ENCODE measurements at regions not wholly inside any gene's neighbourhood (a gene's known extent, or its start where the extent isn't known, plus 50 kb on each side); places are given as distances from the start of the nearest gene placed in this dataset.
A peak's percentile ranks its signal among the peaks of the same experiment; 100 is the strongest.
"Not testable (repeated sequence)": the region's sequence is repeated elsewhere in the genome, so short reads cannot be mapped to it uniquely, and the experiment has no call there.

DNA sequence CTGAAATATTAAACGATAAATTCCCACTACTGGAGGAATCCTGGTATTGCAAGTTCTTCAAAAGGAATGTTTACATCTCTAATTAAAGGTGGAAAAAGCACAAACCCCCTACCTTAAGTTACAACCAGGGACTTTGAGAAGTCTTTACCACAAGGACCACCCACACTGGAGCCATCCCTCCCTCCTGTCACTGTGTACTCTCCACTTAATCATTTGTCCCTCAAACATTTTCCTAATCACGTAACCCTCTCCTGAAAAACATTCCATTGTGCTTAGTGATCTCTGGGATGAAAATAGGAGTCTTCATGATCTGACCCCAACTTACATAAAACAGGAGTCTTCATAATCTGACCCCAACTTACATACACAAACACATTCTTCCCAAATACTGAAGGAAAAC, 85.7 kb downstream of the SUCLG1 start:
- no peak for DNase-seq

DNA sequence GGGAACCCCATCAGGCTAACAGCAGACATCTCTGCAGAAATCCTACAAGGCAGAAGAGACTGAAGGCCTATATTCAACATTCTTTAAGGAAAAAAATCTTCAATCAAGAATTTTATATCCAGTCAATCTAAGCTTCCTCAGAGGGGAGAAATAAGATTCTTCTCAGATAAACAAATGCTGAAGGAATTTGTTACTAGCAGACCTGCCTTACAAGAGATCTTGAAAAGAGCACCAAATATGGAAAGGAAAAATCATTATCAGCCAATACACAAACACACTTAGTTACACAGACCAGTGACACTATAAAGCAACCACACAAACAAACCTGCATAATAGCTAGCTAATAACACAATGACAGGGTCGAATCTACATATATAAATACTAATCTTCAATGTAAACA, 96.5 kb downstream of the SUCLG1 start:
- DNase-seq: no peak

DNA sequence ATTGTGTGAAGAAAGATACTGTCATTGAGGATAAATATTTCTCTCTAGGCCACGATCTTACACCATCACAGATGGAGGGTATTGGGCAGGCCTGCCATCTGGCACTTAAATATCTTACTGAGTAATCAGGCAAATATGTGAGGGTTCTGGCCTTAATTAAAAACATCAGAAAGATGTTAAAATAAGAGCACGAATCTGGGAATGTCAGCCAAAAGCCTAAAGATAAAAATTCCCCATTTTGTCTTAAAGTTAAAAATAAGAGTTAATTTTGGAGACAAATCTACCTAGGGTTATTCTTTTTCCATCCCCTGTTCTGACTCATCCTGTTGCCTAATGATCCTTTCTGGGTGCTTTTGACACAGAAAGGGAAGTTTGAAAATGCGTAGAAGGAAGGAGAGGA, 121.0 kb downstream of the SUCLG1 start:
- no peak for DNase-seq

DNA sequence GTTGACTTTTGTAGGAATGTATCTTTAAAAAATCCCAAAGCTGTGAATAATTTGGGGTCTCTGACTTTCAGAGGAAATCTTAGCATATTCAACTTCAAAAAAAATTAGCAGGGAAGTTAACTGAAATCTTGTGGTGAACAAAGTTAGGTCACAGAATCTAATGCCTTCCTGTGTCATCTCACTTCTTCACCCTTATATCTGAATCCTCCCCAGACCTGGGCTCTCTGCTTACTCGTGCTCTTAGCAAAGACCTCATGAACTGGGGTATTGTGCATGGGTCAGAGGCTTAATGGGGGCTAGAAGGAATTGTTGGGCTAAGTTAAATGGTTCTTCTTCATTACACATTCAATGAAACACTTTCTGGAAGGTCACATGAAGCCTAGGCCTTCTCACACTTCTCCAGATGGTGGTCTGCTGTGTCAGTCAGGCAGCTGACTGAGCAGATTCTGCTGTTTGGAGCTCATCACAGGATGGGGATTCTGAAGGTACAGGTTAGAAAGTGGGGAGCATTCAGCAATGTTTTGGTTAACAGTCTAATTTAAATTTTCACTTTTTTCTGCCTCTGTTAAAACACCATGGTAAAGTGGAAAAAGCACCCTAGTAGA, 131.3 kb downstream of the SUCLG1 start:
- DNase-seq: no peak

DNA sequence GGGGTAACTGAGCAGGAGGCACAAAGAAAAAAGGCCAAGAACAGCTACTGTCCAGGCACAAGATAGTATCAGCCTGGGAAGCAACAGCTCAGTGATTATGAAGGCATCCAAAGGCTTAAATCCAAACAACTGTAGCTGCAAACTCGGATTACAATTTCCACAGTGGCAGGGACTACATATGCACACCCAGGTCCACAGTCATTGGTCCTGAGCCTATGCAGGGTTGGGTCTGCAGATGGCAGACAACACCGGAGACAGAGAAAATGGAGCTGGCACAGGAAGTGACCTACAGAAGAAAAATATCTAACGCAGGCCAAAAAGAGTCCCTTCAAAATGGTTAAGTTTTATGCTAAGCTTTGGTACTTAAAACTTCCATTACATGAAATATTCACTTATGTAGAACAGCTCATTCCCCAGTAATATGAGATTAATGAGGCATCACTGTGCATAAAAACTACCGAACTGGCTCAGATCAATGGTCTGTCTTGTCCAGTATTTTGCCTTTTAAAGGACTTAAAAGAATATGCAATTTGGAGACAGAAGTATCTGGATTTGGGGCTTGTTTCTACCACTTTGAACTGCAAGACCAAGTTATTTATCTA, 132.1 kb downstream of the SUCLG1 start:
- DNase-seq: no peak

DNA sequence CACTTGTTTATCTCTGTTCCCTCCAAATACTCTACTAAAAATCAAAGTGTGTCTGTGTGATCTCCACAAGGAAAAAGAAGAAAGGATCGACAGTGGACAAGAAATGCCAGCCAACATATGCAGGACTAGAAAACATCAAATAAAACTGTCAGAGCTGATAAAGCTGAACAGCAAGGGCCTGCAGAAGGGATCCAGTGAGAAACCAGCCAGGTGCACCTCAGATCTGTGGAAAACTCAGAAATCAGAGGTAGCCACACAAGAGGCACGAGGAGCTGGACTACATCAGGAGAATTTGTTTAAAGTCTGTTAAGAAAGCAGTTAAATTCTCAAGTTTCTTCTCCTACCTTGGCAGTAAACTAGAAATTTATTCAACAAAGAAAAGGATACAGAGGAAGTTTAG, 135.2 kb downstream of the SUCLG1 start:
- DNase-seq: no peak

DNA sequence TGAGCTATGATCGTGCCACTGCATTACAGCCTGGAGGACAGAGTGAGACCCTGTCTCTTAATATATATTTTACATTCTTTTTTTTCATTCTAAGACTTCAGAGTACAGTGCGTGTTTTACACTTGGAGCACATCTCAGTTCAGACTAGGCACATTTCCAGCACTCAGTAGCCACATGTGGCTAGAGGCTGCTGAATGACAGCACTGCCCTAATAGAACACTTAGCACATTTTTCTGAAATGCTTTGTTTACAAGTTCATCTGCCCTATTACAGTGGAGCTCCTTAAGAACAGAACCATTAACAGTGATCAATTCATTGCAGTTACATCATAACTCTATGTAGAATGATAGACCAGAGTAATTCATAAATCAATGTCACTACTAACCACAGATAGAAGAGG, 138.1 kb downstream of the SUCLG1 start:
- DNase-seq: no peak

DNA sequence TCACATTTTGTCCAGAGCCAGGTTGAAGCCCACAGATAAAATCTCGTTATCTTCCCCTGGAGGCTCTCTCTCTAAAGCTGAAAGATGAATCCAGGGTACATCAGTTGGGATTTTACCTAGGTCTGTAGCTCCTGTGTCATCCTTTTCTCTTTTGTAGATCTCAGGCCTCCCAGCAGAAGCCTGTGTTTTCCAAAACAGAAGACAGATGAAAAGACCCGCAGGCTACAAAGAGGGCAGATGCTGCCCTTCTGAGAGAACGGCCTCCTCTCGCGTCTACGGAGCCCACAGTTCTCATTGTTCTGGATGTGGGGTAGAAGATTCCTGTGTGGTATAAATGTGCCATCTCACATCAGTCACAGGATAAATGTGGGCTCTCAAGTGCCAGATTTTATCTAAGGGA, 139.5 kb downstream of the SUCLG1 start:
- no peak for DNase-seq

DNA sequence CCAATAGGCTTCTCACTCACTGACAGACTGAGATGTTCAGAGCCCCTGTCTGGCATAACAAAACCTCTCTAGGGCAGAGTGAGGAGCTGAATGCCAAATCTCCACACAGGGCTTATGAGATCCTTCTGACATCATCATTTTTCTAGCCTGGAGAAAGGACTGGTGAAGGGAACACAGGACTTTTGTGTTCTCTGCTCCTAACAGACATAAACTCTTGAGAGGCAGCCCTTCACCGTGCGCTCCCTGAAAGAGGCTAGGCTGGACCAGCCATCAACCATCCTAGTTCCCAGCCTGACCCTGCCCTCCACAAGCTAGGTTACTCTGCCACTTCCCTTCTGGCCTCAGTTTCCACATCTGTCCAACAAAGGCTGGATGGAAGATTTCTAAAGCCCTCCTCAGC, 141.9 kb downstream of the SUCLG1 start:
- no peak for DNase-seq

DNA sequence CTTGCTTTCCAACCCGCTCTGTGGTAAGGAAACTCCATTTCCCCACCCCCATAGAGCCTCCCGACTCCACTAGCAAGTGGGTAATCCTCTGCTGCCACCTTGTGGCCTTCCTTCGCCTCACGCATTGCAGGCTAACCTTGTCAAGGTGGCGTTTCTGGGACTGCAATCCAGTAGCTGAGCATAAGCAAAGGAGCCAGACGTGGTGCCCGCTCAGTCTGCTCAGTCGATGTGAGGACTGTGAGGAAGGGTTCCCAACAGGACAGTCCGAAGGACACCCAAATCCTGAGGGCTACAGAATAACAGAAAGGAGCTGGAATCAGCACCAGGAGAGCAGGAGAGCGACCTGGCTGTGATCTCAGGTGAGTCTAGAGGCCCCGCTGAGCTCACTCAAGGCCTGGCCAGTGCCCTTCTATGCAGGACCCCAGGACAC, 144.2 kb downstream of the SUCLG1 start:
- peak; percentile 70 for DNase-seq

DNA sequence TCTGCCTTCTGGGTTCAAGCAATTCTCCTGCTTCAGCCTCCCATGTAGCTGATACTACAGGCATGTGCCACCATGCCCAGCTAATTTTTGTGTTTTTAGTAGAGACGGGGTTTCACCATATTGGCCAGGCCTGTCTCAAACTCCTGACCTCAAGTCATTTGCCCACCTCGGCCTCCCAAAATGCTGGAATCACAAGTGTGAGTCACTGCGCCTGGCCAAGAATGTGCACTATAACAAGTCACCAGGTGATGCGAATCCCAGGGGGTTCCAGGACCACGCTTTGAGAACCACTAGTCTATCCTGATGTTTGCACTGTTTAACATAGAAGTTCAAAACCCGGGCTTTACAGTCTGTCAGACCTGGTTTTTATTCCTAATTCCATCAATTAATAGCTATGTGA, 144.8 kb downstream of the SUCLG1 start:
- DNase-seq: no peak

DNA sequence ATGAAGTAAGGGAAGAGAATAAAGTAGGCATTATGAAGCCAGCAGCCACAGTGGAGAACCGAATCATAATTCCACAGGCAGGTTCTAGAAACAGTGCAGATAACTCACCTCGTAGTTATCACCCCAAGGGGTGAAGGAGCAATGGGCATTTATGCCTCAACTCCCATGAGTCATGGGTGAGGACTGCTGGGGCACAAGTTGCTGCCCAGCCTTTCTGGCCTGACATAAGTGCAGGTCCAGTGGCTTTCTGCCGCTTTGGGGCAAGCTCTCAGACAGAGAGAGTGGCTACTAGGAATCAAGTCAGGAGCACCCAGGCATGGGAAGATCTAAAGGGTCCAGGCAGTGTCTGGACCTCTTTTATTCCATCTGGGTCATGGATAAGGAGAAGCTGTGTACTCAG, 149.8 kb downstream of the SUCLG1 start:
- DNase-seq: no peak

DNA sequence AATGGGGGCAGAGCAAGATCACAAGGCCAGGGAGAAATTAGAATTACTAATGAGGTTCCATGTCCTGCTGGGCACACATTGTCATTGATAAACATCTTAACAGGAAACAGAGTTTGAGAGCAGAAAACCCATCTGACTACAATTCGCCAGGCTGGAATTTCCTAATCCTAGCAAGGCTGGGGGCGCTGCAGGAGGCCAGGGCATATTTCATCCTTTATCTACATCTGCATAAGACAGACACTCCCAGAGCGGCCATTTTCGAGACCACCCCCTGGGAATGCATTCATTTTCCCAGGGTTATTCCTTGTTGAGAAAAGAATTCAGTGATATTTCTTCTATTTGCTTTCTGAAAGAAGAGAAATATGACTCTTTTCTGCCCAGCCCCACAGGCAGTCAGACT, 152.7 kb downstream of the SUCLG1 start:
- DNase-seq: no peak

DNA sequence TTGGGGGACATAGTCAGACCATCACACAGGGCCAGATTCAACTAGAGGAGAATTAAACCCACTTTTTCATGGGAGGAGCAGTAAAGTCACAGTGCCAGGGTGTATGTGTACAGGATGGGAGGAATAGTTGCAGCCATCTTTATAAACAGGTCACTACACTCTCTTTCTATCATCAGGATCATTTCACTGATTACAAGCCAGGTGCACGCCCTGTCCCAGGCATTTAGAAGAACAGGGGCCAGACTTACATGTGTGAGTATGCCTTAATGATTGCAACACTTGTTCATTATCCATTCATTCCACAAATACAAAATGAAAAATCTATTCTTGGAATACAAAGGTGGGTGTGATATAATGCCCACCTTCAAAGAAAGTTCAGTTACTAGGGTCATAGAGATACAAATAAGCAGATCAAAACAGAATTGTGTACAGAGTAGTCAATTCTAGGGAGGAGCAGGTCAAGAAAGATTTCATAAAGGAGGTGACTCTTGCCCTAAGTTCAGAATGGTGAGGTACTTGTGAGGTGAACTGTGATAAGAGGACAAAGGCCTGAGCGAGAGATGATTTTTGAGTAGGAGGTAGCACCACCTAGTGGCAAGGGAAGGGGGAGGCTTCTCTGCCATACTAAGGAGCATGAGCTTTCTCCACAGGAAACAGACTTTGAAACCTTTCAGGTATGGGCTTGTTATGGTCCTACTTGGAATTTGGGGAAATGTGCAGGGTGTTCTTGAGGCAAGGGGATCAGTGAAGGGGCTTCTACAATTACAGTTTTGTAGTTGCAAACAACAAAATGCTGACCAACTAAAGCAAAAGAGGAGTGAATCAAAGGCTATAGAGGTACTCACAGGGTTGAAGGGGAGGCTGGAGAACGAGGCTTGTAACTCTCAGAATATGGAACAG, 156.3 kb downstream of the SUCLG1 start:
- DNase-seq: peak; percentile 7

DNA sequence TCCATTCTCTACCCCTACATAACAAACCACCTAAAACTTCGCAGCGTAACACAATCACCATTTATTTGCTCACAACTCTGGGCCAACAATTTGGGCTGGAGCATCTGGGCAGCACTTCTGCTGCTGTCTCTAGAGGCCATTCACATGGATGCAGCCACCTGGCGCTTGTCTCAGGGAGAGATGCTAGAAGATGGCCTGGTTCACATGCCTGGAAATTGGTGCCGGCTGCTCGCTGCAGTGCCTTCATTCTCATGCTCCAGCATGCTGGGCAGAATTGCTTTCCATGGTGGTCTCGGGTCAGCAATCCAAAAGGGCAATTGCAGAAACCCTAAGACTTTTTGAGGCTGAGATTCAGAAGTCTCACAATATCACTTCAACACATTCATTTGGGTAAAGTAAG, 157.4 kb downstream of the SUCLG1 start:
- DNase-seq: no peak

DNA sequence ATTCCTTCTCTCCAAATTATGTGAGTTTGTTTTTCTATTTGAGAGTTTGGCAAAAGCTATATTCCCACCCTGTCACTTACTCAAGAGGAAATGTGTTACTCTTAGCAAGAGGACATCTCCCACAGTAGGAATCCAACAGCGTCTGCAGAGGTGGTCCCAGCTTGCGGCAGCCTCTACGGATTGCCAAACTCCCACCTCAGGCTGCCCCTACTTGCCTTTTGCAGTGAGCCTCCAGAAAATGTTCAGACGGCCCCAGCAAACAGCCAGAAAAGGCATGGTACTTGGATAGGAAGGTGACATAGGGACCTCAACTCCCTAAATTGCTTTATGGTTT, 158.4 kb downstream of the SUCLG1 start:
- no peak for DNase-seq

DNA sequence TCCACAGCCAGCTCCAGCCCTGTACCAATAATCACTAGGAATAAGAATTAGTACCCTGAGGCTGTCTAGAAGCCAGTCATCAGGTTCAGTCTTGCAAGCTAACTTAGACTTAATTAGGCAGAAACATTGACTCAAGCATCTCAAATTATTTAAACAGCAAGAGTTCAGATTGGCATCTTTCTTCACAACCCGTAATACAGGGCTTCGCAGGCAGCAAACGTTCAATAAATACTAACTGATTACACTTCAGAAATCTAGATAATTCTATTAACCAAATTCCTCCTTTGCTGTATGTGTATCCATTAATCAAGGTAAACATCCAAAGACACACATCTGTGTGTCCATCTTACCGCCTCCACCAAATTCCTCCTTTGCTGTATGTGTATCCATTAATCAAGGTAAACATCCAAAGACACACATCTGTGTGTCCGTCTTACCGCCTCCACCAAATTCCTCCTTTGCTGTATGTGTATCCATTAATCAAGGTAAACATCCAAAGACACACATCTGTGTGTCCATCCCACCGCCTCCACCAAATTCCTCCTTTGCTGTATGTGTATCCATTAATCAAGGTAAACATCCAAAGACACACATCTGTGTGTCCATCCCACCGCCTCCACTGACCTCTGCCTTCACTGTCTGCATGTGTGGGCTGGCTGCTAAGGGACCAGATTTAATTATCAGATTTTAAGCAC, 158.9 kb downstream of the SUCLG1 start:
- DNase-seq: not testable (repeated sequence)

DNA sequence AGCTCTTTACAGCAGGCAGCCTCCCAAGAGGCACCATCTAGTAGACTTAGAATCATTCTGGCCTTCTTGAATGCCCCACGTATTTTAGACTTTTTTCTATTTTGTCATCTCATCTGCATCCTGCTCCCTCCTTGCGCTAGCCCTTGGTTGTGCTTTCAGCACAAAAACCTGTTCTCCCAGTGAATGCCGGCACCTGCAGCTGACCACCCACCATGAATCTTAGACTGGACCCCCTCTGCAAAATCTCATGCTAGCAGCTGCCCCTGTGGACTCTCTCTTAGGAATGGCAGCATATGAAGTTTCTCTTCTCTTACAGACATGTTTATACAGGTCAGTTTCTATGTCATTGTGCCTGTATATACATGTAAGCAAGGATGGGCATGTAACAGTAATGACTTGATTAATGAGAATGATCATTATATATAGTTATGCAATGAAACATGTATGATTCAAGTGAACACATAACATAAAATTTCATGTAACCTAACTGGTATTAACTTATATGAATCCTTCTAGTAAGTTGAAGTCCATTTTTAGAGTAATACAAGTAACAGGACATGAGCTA, 159.8 kb downstream of the SUCLG1 start:
- DNase-seq: no peak

DNA sequence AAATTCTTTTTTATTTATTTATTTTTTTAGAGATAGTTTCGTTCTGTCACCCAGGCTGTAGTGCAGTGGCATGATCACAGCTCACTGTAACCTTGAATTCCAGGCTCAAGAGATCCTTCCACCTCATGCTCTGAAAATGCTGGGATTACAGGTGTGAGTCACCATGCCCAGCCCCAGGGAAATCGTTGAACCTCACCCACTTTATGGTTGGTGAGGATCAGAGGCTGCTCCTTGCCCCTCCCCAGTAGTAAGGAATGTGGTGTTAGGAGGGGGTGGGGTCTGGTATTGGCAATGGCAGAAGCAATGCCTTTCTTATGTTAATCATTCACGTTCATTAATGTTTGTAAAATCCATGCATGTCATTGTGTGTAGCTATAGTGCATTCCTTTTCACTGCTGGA, 161.9 kb downstream of the SUCLG1 start:
- no peak for DNase-seq

DNA sequence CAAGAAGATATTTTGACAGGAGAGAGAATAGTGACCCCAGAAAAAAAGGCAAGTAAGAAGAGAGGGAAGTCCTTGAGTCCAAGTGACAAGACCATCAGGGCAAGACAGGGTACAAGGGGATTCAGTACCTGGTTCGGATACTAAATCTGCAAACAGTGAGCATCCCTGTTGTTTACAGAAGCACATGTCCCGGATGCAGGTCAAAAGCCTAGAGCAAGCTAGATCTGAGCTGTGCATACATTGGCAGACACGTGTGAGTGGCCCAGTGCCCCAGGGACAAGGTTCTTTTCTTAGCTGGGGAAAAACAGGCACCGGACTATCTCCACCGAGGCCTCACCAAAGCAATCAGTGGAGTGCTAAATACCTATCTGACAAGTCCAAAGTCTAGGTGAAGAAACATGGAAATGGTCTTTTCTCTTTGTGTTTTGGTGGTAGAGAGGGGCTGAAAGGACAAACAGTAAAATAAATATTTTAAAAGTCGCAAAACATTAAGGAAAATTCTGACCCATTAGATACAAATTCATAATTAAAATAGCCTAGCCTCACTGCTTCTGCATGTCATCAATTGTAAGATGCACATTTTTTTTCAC, 165.2 kb downstream of the SUCLG1 start:
- DNase-seq: no peak

DNA sequence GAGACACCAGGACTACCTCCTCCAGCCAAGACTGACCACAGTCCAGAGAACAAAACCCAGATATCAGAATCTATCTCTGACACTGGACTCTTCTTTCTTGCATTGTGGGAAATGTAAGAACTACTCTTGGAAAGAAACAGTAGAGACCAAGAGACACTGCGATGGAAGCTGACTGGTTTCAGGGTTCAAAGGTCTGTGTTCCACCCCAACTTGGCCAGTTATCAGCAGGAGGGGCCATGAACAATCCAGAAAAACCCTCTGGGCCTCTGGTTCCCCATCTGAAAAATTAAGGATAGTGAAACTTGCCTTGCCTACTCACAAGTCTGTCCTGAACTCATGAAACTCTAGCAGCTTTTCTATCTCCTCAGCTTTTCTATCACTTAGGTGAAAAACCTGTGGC, 166.5 kb downstream of the SUCLG1 start:
- no peak for DNase-seq

DNA sequence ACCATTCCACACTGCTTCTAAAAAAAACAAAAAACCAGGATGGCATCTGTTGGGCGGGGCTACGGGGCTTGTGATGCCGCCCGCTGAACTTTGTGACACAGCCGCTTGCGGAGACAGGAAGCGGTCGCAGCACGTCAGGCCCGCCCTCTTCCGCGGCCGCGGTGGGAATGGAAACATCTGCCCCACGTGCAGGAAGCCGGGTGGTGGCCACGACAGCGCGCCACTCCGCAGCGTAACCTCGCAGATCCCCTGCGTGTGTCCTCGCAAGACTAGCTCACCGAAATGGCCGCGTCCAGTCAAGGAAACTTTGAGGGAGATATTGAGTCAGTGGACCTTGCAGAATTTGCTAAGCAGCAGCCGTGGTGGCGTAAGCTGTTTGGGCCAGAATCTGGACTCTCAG, 168.5 kb downstream of the SUCLG1 start:
- no peak for DNase-seq

DNA sequence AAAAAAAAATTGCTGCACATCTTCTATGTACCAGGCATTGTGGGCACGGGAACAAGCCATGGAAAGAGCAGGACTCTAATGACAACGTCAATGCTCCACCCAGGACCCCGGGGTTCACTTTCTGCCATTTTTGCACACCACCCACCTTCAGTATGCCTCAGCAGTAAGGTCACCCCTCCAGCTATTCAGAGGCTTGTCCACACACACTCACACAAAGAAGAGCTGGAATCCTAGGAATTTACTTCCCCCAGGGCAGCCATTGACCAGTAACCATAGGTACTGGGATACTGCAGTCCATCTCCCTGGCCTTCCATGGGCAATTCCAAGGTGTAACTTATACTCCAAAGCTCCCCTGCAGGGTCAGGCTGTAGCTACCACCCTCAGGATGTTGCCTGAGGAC, 170.8 kb downstream of the SUCLG1 start:
- DNase-seq: no peak
